ENCODE measurements at regions not wholly inside any gene's neighbourhood (a gene's known extent, or its start where the extent isn't known, plus 50 kb on each side); places are given as distances from the start of the nearest gene placed in this dataset.

DNA sequence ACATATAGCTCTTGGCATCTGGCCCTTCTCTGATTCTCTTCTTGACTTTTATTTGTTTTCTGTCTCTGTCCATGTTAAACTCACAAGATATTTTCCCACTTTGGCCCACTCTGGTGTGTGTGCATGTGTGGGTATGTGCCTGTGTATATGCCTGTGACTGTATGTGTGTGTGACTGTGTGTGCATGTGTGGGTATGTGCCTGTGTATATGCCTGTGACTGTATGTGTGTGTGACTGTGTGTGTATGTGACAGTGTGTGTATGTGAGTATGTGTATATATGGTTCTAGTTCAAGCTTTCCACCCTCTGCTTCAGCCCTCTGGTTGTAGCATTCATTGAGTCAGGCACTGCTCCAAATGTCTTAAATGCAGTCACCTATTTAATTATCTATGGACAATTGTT lies 88.6 kb upstream of the GGTLC1 start:
- no peaks in the 10 kb centered on the region for H3K27me3 ChIP-seq
- intact Hi-C loops (cut with DNase I), result no loop called here
- no peaks in the 10 kb centered on the region for H3K9me3 ChIP-seq
- no peak for DNase-seq (ENCODE audit: extremely low spot score in 2 of 2)
- H3K4me3 ChIP-seq, result no peak overlapping the region
- H3K36me3 ChIP-seq, result no peaks in the 10 kb centered on the region
- no peak for TF ChIP-seq POLR2AphosphoS5 (IDR thresholded peaks at IDR 0.05; ENCODE audit: insufficient read depth in 1 of 2, low read depth in 1 of 2)
- no peak for TF ChIP-seq POLR2A (IDR thresholded peaks at IDR 0.05)
- TF ChIP-seq CTCF (IDR thresholded peaks at IDR 0.05), result no peak
- no peaks in the 10 kb centered on the region for H3K4me1 ChIP-seq
- H3K27ac ChIP-seq, result no peak overlapping the region

- no peak for TF ChIP-seq CTCF (IDR thresholded peaks at IDR 0.05)
- TF ChIP-seq POLR2A (IDR thresholded peaks at IDR 0.05), result no peak
- TF ChIP-seq POLR2AphosphoS5 (IDR thresholded peaks at IDR 0.05; ENCODE audit: insufficient read depth in 1 of 2, low read depth in 1 of 2), result no peak
- H3K9me3 ChIP-seq, result no peaks in the 10 kb centered on the region
- no peak overlapping the region for H3K4me3 ChIP-seq
- intact Hi-C loops (cut with DNase I), result no loop called here
- no peak overlapping the region for H3K27ac ChIP-seq
- no peaks in the 10 kb centered on the region for H3K4me1 ChIP-seq
- DNase-seq (ENCODE audit: extremely low spot score in 2 of 2), result no peak
- H3K27me3 ChIP-seq, result no peaks in the 10 kb centered on the region
- H3K36me3 ChIP-seq, result no peaks in the 10 kb centered on the region
Observed at GRCh38 chr20:24070679-24071078, 82.1 kb upstream of the GGTLC1 start.

DNA sequence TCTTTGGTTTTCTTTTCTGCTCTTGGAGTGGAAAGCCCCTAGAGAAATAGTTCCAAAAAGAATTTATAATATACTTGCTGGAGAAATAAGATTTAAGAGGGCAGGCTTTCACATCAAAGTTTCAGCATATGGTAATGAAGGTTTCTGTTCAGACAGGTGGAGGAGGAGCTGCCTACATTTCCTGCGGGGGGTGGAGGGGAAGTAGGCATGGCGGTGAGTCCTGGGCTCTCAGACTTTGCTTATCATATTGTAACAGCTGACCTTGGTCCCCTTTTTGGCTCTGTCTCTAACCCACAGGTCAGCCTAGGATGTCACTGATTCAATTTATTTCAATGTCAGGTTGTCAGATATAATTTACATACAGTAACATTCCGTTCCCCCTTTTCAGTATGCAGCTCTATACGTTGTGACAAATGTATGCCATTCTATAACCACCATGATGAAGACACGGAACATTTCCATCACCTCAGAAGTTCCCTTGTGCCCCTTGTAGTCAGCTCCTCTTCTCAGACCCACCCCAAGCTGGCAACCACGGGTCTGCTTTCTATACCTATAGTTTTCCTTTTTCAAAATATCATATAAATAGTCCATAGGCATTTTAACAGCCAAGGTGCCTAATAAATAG lies 77.6 kb upstream of the GGTLC1 start:
- no peaks in the 10 kb centered on the region for H3K9me3 ChIP-seq
- intact Hi-C loops (cut with DNase I), result no loop called here
- no peak for DNase-seq (ENCODE audit: extremely low spot score in 2 of 2)
- TF ChIP-seq CTCF (IDR thresholded peaks at IDR 0.05), result no peak
- TF ChIP-seq POLR2A (IDR thresholded peaks at IDR 0.05), result no peak
- TF ChIP-seq POLR2AphosphoS5 (IDR thresholded peaks at IDR 0.05; ENCODE audit: insufficient read depth in 1 of 2, low read depth in 1 of 2), result no peak
- no peaks in the 10 kb centered on the region for H3K4me1 ChIP-seq
- H3K4me3 ChIP-seq, result no peak overlapping the region
- no peaks in the 10 kb centered on the region for H3K27me3 ChIP-seq
- no peak overlapping the region for H3K27ac ChIP-seq
- no peaks in the 10 kb centered on the region for H3K36me3 ChIP-seq

DNA sequence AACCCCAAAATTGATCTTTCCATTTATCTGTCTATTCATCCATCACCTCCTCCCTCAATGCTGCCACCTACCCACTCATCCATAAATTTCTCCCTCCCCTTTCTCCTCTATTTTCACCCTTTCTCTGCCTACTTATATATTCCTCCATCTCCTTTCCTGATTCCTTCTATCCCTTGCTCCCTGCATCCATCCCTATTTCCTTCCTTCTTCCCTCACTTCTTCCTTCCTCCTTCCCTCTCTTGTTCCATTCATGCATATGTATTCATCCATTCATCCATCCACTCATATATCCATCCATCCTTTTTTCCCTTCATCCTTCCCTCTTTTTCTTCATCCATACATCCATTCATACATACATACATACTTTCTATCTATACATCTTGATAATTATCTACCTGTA lies 76.3 kb upstream of the GGTLC1 start:
- intact Hi-C loops (cut with DNase I), result no loop called here
- Histone ChIP-seq H3K27ac (no peak overlapping the region), H3K27me3 (no peaks in the 10 kb centered on the region), H3K9me3 (no peaks in the 10 kb centered on the region), H3K4me1 (no peaks in the 10 kb centered on the region), H3K4me3 (no peak overlapping the region), H3K36me3 (no peaks in the 10 kb centered on the region)
- no peak for DNase-seq (ENCODE audit: extremely low spot score in 2 of 2)
- TF ChIP-seq POLR2AphosphoS5 (IDR thresholded peaks at IDR 0.05; ENCODE audit: insufficient read depth in 1 of 2, low read depth in 1 of 2) (no peak), CTCF (IDR thresholded peaks at IDR 0.05) (no peak), POLR2A (IDR thresholded peaks at IDR 0.05) (no peak)

DNA sequence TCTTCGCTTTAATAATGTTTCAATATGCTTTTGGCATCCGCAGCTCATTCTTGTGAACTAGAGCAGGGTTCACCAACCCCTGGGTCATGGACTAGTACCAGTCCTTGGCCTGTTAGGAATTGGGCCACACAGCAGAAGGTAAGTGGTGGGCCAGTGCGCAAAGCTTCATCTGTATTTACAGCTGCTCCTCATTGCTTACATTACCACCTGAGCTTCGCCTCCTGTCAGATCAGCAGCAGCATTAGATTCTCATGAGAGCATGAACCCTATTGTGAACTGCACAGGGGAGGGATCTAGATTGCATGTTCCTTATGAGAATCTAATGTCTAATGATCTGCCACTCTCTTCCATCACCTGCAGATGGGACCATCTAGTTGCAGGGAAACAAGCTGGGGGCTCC lies 75.5 kb upstream of the GGTLC1 start:
- no peak for DNase-seq (ENCODE audit: extremely low spot score in 2 of 2)
- H3K9me3 ChIP-seq, result no peaks in the 10 kb centered on the region
- TF ChIP-seq CTCF (IDR thresholded peaks at IDR 0.05) (no peak), POLR2AphosphoS5 (IDR thresholded peaks at IDR 0.05; ENCODE audit: insufficient read depth in 1 of 2, low read depth in 1 of 2) (no peak), POLR2A (IDR thresholded peaks at IDR 0.05) (no peak)
- H3K27ac ChIP-seq, result no peak overlapping the region
- H3K4me1 ChIP-seq, result no peaks in the 10 kb centered on the region
- intact Hi-C loops (cut with DNase I), result no loop called here
- no peak overlapping the region for H3K4me3 ChIP-seq
- H3K27me3 ChIP-seq, result no peaks in the 10 kb centered on the region
- H3K36me3 ChIP-seq, result no peaks in the 10 kb centered on the region

Data from vagina (tissue), 2 donors.